ENCODE measurements at regions not wholly inside any gene's neighbourhood (a gene's known extent, or its start where the extent isn't known, plus 50 kb on each side); places are given as distances from the start of the nearest gene placed in this dataset.
A peak's percentile ranks its signal among the peaks of the same experiment; 100 is the strongest.

DNA sequence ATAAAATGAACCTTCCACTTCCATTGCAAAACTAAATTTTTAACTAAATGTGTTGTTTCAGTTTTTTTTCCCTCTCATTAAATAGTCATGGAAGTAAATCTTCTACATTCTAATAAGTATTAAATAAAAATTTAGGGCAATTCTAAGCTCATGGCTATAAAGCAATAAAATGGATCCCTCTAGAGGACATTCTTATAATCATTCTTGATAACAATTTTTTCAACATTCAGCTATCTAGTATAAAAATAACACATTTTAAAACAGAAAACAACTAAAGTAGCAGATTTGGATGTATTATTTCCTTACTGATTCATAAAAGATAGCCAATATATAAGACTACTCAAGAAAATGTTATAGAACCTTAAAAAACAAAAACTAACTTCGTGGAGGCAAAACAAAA is 393.1 kb downstream of the PLOD2 start:
- no peak for DNase-seq

DNA sequence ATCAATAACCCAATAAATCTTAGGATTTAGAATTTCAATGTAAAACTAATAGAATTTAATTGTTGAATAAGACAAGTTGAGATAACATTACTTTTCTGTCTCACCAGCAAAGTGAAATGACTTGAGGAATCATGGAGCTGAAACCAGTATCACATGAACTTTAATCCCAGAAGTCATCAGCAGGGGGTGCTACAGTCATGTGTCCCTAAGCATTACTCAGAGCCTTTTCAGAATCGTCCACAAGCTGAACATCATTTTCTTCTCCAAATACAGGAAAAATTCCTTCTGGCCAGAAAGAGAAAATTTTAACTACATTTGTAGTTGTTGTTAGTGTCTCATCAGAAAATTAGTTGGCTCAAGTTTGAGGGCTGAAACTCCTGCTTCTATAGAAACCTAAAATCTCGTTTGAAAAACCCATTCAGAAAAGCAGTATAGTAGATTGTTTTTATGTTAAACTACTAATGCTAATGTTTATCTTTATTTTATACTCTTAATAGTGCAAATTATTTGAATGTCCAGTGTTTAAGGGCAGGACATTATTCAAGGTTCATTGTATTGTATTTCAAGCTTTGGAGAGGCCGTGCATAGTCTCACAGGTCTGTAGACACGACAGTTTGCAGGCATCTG is 384.1 kb downstream of the PLOD2 start:
- DNase-seq: no peak

DNA sequence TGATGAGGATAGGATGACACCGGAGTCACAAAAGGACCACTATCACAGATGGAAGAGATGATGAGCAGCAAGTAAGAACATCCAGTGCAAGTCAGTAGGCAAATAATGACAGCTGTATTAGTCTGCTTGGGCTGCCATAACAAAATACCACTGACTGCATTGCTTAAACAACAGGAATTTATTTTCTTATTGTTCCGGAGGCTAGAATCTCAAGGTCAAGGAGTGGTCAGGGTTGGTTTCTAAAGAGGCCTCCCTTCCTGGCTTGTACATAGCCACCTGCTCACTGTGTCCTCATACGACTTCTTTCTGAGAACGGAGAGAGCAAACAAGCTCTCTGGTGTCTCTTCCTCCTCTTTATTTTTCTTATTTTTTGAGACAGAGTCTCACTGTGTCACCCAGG is 380.7 kb downstream of the PLOD2 start:
- no peak for DNase-seq

DNA sequence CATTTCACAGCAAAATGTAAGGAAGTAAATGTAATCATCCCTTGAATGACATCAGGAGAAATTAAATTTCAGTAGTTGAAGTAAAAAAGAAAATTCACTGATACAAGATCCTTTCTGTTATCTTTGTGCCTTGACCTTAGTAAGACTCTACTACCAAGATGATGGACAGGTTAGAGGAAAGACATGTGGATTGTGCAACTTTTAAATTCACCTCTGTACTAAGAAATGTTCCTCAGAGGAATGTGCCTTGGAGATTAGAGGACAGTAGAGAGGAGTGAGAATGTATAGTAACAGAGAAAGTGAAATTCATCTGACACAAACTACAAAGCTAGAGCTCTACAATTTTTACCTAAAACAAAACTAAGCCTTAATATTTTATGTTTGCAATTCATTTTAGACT is 375.3 kb downstream of the PLOD2 start:
- no peak for DNase-seq

DNA sequence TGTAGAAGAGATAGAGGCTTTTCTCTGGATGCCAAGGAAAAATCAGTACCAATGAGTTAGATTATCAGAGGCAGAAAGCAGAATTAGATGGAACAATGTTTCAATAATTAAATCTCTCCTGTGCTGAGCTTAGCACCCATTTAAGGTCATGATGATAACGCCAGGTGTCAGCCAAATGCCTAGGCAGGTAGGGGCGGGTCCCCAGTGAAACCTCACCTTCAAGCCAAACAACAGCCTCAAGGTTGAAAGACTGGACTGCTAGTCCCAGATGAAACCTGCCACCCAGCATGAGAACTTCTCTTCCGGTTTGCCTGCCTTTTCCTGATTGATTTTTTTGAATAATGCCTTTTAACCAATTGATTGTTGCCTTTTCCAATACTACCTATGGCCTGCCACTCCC is 363.0 kb downstream of the PLOD2 start:
- no peak for DNase-seq

DNA sequence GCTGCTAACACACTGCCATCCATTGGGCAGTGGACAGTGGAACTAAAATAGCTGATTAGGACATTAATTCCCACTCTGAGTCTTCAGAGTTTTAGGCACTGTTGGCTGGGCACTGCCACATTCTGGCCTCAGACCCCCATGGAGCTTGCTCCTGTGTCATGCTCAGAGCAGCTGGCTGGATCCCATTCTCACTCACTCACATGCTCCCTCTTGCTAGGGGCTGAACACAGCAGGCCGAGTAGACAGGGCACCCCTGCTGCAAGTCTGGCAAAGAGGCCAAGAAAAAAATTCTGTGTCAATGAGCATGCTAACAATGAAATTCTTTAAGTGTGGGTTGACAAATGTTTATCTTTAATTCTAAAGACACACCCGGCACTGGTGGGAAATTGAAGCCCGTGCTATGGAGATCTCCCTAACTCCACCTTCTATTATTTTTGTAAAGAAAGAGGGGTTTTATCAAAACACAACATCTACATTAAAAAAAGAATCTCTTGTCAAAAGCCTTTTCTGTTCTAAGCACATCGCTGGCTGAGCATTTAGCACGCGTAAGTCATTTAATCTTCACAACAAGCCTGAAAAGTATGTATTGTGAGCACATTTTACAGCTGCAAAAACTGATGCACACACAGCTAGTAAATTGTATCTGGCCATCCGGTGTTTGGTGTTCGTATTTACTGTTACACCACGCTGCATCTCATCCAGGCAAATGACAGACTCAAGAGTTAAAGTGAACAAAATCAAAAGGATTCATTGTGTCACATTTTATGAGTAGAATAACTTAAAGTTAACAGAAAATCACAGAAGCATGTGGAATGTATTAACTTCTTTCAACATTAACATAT is 362.1 kb downstream of the PLOD2 start:
- DNase-seq: no peak

DNA sequence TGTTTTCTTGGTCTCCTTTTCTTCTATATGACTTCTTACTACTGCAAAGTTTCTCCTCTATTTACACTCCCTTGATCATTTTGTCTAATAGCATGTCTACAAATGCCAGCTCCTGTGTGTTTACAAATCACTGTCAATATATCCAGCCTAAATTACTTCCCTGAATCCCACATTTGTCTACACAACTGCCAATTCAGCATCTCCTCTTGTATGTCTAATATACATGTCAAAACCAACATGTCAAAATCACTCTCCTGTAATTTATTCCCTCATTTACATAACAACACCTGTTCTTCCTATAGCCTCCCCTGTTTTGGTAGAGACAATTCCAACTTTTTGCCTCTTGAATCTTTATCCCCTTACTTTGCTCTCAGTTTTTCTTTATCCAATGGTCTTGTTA is 359.3 kb downstream of the PLOD2 start:
- DNase-seq: no peak

DNA sequence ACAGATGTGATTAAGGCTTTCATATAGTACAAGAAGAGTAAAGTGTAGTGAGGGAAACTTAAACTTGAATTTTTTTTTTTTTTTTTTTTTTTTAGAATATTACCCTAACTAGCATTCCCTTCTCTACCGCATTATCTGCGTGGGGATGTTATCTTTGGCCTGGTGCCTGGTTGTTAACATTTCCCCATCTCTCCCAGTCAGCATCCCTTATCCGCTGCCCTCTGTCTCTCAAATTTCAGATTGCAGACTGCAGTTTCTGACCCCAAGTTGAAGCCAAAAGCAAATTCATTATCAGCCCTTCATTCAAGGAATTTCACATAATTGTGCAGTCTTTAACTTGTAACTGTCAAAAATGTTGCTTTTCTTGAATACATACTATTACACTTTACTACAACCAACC is 353.0 kb downstream of the PLOD2 start:
- DNase-seq: no peak

DNA sequence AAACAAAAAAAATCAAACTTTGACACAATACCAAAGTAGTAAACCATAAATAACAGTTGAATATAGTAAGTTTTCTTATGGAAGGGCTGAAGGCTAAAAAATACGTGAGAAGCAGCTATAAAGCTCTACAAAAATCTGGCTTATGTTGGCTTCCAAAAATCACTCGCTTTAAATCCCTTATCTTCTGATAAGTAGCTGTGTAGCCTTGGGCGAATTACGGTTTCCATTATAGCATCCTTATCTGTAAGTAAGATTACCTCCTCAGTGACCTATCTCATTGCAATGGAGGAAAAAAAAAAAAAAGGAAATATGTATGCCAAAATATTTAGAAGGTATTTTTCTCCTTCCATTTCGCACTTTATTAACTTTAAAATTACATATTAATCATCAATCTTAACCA is 348.6 kb downstream of the PLOD2 start:
- DNase-seq: no peak

DNA sequence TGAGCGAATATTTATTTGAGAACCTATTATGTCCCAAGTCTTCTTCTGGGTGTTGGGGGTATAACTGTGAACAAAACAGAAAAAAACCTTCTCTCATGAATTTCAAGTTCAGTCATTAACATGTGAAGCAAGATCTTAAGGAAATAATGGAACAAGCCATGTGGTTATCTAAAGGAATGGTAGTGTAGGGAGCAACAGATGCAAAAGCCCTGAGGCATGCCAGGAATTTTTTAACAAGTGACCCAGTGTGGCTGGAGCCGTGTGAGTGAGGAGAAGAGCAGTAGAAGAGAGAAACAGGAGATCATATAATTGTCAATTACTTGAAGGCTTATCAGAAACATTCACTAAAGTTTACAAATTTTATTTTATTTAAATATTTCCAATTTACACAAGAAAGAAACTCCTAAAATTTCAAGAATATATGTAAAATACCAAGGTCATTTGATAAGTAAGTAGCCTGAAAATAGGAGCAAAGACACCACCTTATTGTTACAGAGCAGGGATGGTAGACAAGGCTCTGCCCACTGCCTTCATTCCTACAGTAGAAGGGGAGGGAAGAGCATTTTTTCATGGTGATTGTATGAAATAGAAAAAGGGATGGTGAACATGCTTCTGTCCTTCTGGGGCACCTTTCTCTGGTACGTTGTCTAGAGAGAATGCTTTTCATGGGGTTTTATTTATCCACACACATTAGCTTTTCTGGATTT is 345.1 kb downstream of the PLOD2 start:
- DNase-seq: no peak

DNA sequence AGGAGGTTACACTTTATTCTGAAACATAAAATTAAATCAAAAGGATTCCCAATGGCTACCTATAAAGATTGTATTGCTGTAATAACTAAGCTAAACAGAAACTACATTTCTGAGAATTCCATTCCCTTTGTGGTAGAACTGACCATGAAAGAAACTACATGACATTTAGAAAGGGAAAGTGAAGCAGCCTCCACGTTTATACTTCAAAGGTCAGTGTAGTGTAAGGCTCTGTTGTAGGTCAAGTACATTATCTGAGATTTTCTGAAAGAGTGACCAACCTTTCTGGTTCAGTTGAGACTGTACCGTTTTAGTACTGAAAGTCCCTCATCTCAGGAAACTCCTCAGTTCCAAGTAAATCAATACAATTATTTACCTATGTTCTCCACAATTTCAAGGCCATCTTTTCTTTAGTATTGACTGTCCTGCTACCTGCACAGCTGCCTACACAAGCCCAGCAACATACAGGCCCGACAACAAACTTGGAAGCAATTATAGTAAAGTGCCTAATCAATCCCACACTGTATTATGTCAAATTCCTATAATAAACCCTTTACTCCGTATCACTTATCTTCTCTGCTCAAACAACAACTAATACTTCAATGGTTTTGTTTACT is 343.0 kb downstream of the PLOD2 start:
- DNase-seq: no peak

DNA sequence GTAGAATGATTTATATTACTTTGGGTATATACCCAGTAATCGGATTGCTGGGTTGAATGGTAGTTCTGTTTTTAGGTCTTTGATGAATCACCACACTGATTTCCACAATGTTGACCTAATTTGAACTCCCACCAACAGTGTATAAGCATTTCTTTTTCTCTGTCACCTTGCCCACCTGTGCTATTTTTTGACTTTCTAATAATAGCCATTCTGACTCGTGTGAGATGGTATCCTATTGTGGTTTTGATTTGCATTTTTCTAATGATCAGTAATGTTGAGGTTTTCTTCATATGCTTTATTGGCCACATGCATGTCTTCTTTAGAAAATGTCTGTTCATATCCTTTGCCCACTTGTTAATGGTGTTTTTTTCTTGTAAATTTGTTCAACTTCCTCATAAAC is 340.8 kb downstream of the PLOD2 start:
- DNase-seq: no peak

DNA sequence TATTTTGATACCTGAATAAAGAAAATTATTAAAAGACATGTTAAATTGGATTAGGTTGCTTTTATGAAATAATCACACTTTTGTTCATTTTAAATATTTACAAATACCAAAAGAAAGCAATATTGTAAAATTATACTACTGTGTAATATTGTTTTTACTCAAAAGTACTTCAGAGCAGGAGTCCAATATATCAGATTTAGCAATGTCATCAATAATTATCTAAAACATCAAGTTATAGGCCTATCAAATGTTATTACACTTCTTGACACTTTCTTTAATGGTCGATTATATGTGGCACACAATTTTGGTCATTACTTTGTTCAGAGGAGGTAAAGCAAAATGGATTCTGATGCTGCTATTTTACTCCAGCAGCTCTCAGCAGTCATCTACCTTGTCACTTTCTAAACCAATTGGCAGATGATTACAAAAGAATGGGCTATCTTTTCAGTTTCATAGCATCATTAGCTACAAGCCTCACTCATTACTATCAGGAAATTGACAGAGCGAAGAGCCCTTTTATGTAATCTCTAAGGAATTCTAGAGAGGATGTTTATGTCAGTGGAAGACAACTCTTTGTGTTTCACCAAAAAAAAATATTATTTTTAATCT is 318.6 kb downstream of the PLOD2 start:
- no peak for DNase-seq

DNA sequence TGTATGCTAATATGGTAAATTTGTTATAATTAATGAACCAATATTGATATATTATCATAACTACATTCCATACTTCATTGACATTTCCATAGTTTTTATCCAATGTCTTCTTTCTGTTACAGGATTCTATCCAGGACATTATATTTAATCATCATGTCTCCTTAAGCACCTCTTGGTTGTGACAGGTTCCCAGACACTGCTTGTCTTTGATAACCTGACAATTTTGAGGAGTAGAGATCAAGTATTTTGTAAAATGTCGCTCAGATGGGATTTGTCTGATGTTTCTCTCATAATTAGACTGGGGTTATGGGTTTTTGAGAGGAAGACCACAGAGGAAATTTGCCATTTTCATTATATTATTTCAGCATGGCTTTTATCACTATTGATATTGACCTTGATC is 317.4 kb downstream of the PLOD2 start:
- no peak for DNase-seq

DNA sequence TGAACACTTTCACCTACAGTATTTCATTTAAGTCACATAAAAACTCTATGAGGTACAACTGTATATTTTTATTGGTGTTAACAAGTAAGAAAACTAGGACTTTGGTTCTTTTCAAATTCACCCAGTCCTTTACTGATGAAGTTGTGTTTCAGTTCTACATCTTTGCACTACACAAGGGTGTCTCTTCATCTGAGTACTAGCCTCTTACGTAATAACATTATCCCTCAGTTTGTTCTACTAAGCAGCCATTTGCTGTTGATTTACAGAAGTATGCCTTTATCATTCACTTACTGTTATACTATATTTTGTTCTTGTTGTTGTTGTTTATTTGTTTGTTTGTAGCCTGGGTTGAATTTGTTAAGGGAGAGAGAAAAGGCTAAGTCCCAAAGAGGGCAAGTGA is 311.9 kb downstream of the PLOD2 start:
- peak; percentile 2 for DNase-seq

DNA sequence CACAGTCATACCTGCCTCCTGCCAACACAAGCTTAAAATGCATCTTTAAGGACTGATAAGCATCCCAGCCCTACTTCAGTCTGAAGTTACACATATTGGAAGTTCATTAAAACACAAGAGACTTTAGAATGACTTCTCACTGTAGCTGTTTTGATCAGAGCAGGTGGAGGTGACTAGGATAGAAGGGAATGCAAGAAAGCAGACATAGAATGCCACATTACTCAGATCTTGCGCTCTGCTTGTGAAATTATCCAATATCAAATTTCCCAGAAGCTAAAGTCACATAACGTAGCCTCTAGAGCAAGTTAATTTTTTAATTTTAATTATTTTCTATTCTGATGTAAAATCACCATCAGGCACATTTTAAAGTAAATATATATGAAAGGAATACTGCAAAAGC is 306.5 kb downstream of the PLOD2 start:
- DNase-seq: no peak

DNA sequence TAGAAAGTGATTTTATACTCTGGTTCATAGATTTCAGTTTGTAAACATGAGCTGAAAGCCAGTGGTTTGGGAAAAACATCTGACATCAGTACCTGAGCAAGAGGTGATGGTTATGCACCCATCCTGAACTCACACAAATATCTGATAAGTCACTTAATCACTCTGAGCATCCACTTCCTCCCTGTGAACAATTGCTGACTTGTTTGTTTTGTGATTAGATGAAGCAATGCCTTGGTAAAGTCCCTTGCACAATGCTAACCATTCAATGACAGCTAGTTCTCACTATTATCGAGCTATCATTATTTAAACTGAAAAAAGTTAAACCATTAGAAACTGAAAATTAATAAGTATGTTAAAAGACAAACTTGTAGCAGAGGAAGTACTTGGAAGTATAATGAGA is 303.0 kb downstream of the PLOD2 start:
- no peak for DNase-seq

DNA sequence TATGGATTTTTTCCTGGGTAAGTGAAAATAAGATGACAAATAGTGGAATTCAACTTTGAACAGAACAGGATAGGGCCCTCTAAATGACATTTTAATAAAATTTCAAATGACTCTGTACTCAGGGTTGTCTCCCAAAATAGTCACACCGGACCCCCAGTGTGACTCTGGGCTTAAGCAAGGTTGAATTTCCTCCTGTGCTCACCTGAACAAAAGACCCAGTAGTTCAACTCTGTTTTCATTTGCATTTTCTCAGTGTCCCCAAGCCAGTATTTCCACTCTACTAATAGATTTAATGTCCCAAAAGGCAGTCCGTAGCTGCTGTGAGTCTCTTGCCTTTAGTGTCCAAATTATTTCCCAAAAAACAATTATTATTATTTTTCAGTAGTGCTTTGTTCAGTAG is 296.6 kb downstream of the PLOD2 start:
- DNase-seq: no peak

DNA sequence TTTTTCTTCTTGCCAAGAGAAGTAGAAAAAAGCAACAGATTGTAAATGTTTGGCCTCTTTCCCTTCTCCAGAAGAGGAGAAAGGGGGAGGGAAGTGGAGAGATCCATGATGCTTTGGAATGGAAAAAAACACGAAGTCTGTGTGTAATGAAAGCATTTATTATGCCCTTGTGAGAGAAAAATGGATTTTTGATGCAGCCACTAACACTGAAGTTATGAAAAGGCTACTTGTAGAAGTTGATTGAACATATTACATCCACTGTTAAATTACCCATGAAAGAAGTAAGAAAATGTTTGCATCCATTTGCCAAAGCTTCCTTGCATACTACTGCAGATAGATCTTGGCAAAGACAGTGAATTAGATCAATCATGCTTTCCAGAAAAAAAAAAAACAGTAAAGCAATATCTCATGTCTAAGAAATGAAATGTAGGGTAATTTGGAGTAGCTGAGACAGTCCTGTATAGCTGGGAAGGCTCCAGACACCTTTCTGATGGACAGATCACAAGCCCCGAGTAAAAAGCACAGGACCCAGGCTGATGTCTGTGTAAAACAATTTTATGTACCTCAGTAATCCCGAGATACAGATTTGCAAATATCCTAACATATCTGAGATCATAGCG is 295.5 kb downstream of the PLOD2 start:
- DNase-seq: no peak

DNA sequence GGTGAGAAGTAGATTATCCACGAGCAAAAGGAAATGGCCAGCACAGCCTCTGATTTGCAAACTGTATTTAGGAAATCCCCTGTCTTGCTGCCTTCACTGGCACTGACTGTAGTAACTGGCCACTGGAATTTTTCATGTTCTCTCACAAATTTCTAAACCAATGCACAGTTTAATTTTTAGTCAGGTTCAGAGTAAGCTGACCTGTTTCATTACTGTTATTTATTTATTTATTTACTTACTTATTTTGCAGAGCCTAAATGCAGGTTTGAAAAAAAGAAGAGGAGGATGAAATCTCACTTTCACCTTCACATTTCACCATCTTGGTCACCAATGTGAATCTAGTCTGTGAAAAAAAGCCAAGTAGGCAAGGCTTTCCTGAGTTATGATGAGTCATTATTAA is 291.0 kb downstream of the PLOD2 start:
- no peak for DNase-seq

DNA sequence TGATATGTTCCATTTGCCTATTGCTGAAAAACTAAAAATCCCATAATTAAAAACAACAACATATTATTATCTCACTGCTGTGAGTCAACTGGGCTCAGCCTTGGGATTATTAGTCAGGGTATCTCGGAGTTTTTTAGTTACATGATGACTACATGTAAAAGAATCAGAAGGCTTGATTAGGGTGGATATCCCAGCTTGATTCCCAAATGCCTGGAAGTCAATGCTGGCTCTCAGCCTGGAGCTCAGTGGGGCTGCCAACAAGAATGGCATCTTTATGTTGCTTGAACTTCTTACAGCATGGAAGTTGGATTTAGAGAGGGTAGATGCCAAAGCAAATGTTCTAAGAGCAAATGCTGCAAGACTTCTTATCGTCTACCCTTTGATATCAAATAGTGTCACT is 278.5 kb downstream of the PLOD2 start:
- no peak for DNase-seq

DNA sequence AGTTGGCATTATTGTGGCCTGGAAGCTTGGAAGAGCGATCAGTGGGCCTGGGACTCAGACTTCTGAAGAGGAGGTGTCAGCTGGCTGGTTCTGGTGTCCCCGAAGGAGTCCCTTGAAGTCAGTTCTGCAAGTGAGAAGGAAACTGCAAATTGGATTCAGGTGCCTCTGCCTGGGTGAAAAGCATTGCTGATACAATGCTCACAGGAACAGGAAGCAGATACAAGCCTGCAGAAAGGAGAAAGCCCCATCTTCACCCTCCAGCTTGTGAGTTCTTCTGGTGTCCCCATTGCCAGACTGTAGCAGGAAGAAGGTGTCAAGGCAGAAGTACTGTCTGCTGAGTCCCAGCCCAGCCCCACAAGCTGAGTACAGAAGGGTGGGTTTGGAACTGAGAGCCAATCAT is 271.3 kb downstream of the PLOD2 start:
- no peak for DNase-seq

DNA sequence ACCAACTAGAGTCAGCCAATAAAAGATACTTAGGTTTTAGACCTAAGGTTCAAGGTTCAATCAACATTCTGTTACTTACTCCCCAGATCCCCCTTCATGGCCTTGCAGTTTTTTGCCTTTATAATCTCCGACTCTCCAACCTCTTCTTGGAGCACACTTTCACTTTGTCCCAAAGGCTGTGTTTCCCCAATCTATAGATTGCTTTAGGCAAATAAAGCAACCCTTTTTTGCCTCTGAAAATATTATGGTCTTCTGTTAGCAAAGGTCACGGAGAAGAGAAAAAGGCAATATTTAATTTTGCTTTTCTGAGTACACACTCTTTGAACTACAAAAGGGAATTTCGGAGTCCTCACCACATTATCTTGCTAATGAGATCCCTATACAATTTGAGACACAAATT is 268.1 kb downstream of the PLOD2 start:
- DNase-seq: no peak

Data from SIG-M5 (cell line).